HCT116 (cell line): ENCODE measurements at regions not wholly inside any gene's neighbourhood (a gene's known extent, or its start where the extent isn't known, plus 50 kb on each side); places are given as distances from the start of the nearest gene placed in this dataset.

Experiments used
- ATAC-seq: fragments of 200-7000 bp; cut with Tn5 transposase; 2 replicates; pipeline ENCODE4 v1.9.1; 2020; ENCODE audit warnings: mild to moderate bottlenecking, moderate library complexity
- BruUV-seq: library from RNA; stranded (reverse); fragments of 400-500 nt; replicated peaks from 2 replicates; lab custom pipeline; 2021; lab: Mats Ljungman, UMichigan
- CTCF ChIA-PET: fragments of 300-600 bp; sonication (Branson Sonifier 250); formaldehyde crosslinking; loops from one replicate; lab custom pipeline; 2021; ENCODE audit warnings: antibody characterized with exemption; lab: Charles Lee
- POLR2A ChIA-PET: fragments of 300-600, 350-600 bp; sonication (Branson Sonifier 250); formaldehyde crosslinking; loops from one replicate; lab custom pipeline; 2021; ENCODE audit warnings: antibody characterized with exemption; lab: Charles Lee
- RAD21 ChIA-PET, 2 experiments: fragments of 300-600 bp; sonication (Branson Sonifier 250); formaldehyde crosslinking; loops; one replicate each; lab custom pipeline; 2023; ENCODE audit warnings: low total read pairs in 2 of 2; ENCODE audit not compliant: uncharacterized antibody in 2 of 2, unreplicated experiment in 2 of 2, low non-redundant PET in 1 of 2; lab: Charles Lee
- DNase-seq: peaks from one replicate; pipeline ENCODE4 v3.0.0-alpha.2; 2010; ENCODE audit warnings: low read depth, low spot score
- H2AFZ ChIP-seq: fragments of 200-600 bp; shearing (Covaris generic), sonication (generic); 2 replicates; pipeline ENCODE4 v1.6.1; 2017; ENCODE audit warnings: low read depth, mixed run types, mixed read lengths, antibody characterized with exemption, low read length; ENCODE audit not compliant: poor library complexity, severe bottlenecking
- H3K27ac ChIP-seq: 2 replicates; pipeline ENCODE4 v1.5.1; 2012; ENCODE audit warnings: low read depth, low read length
- H3K27me3 ChIP-seq: fragments of 200-600 bp; sonication (generic); 2 replicates; pipeline ENCODE4 v1.6.1; 2016; ENCODE audit warnings: mixed run types, low read length, mixed read lengths; ENCODE audit not compliant: insufficient read depth
- H3K36me3 ChIP-seq, 2 experiments: fragments of 200-500 bp in 1 of 2; fragments of 200-600 bp in 1 of 2; sonication (Bioruptor generic) in 1 of 2; sonication (generic) in 1 of 2; 2 replicates each; pipeline versions ENCODE4 v1.5.1 to v1.6.1; 2014 to 2016; ENCODE audit warnings: low read length in 2 of 2, inconsistent platforms in 1 of 2, mixed read lengths in 1 of 2, mixed run types in 1 of 2; ENCODE audit not compliant: insufficient read depth in 2 of 2, control insufficient read depth in 1 of 2
- H3K4me1 ChIP-seq, 2 experiments: fragments of 200-600 bp in 1 of 2; sonication (generic) in 1 of 2; 2 replicates each; pipeline versions ENCODE4 v1.5.1 to v1.6.1; 2012 to 2017; ENCODE audit warnings: low read length in 2 of 2, inconsistent platforms in 1 of 2, mild to moderate bottlenecking in 1 of 2, mixed read lengths in 1 of 2, mixed run types in 1 of 2, moderate library complexity in 1 of 2; ENCODE audit not compliant: insufficient read depth in 2 of 2, control insufficient read depth in 1 of 2
- H3K4me2 ChIP-seq: fragments of 200-600 bp; sonication (generic); 2 replicates; pipeline ENCODE4 v1.6.1; 2017; ENCODE audit warnings: mixed run types, low read length, mixed read lengths
- H3K4me3 ChIP-seq, 2 experiments: fragments of 200-600 bp in 1 of 2; sonication (generic) in 1 of 2; replicated peaks in 1 of 2; 2 replicates each; pipeline ENCODE4 v1.5.1; 2011 to 2016; ENCODE audit warnings: low read length in 2 of 2, control low read depth in 1 of 2, low read depth in 1 of 2, mild to moderate bottlenecking in 1 of 2, mixed read lengths in 1 of 2, mixed run types in 1 of 2
- H3K79me2 ChIP-seq: fragments of 200-600 bp; sonication (generic); 2 replicates; pipeline ENCODE4 v1.6.1; 2017; ENCODE audit warnings: mild to moderate bottlenecking, mixed run types, low read length, moderate library complexity, mixed read lengths; ENCODE audit not compliant: insufficient read depth
- H3K9ac ChIP-seq: fragments of 200-600 bp; sonication (generic); 2 replicates; pipeline ENCODE4 v1.6.1; 2016; ENCODE audit warnings: low read length, mixed read lengths
- H3K9me2 ChIP-seq: fragments of 200-600 bp; sonication (generic), shearing (Covaris generic); 2 replicates; pipeline ENCODE4 v1.6.1; 2017; ENCODE audit warnings: mixed run types, mild to moderate bottlenecking, moderate library complexity; ENCODE audit not compliant: insufficient read depth
- H3K9me3 ChIP-seq, 2 experiments: fragments of 200-500 bp in 1 of 2; fragments of 200-600 bp in 1 of 2; sonication (Bioruptor generic) in 1 of 2; sonication (generic) in 1 of 2; 2 replicates each; pipeline ENCODE4 v1.6.1; 2014 to 2017; ENCODE audit warnings: low read length in 2 of 2, mixed read lengths in 2 of 2, inconsistent platforms in 1 of 2, low read depth in 1 of 2, mild to moderate bottlenecking in 1 of 2, mixed run types in 1 of 2, moderate library complexity in 1 of 2; ENCODE audit not compliant: control insufficient read depth in 1 of 2, insufficient read depth in 1 of 2
- H4K20me1 ChIP-seq: fragments of 200-600 bp; sonication (generic), shearing (Covaris generic); 2 replicates; pipeline ENCODE4 v1.6.1; 2017; ENCODE audit warnings: mixed run types, mild to moderate bottlenecking, moderate library complexity; ENCODE audit not compliant: insufficient read depth
- CEBPB ChIP-seq: IDR thresholded peaks from 2 replicates; pipeline ENCODE4 v1.6.1; 2012; ENCODE audit warnings: low read depth
- ELF1 ChIP-seq: IDR thresholded peaks from 2 replicates; pipeline ENCODE4 v1.6.1; 2012; ENCODE audit warnings: low read depth, borderline replicate concordance
- EZH2 ChIP-seq: fragments of 200-600 bp; sonication (generic); IDR thresholded peaks from 2 replicates; pipeline ENCODE4 v1.6.1; 2017; ENCODE audit warnings: antibody characterized with exemption, mixed run types
- EZH2phosphoT487 ChIP-seq: fragments of 200-600 bp; IDR thresholded peaks from 2 replicates; pipeline ENCODE4 v1.6.1; 2018; ENCODE audit warnings: antibody characterized with exemption, borderline replicate concordance
- JUND ChIP-seq: IDR thresholded peaks from 2 replicates; pipeline ENCODE4 v1.6.1; 2012
- POLR2A ChIP-seq: IDR thresholded peaks from 2 replicates; pipeline ENCODE4 v1.7.0; 2011; ENCODE audit warnings: borderline replicate concordance; ENCODE audit not compliant: insufficient read depth, insufficient read length; ENCODE audit errors: extremely low read depth
- RAD21 ChIP-seq: IDR thresholded peaks from 2 replicates; pipeline ENCODE4 v1.6.1; 2012; ENCODE audit warnings: low read depth, mild to moderate bottlenecking
- SIN3A ChIP-seq: IDR thresholded peaks from 2 replicates; pipeline ENCODE4 v1.6.1; 2012; ENCODE audit warnings: low read depth
- SP1 ChIP-seq: IDR thresholded peaks from 2 replicates; pipeline ENCODE4 v1.6.1; 2012; ENCODE audit warnings: low read depth
- SRF ChIP-seq: IDR thresholded peaks from 2 replicates; pipeline ENCODE4 v1.6.1; 2012; ENCODE audit warnings: low read depth
- ZFX ChIP-seq: fragments of 450-650 bp; IDR thresholded peaks from 2 replicates; pipeline ENCODE4 v1.6.1; 2017
- ZNF274 ChIP-seq: fragments of 200-500 bp; sonication (Bioruptor generic); IDR thresholded peaks from 2 replicates; pipeline ENCODE4 v1.6.1; 2014; ENCODE audit warnings: mild to moderate bottlenecking, low read depth, low read length, inconsistent platforms
- intact Hi-C: fragments of 100-400 bp; cut with micrococcal nuclease; formaldehyde crosslinking; loops from 2 replicates; pipeline ENCODE4 v1.10.0; 2022
- TF ChIP-seq, protein P1 (sequence below): IDR thresholded peaks from 2 replicates; pipeline ENCODE4 v1.6.1; 2012; ENCODE audit warnings: low read depth

DNA sequence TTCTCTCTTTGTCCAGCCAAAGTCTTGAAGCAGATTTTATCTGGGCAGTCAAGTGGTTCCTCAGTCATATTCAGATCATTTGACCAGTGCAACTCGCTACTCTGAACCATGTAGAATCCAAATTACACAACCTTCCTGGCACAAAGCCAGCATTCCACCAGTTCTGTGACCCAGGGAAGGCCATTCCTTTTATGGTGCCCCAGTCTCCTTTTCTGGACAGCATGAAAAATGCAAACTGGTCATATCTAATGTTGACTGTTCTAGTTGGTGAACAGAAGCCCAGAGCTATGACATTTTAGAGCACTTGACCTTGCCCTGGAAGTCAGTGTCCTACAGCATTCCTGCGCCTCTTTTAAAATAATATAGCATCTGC is 364.6 kb downstream of the BRINP1 start:
- intact Hi-C loops, result no loop called here
- Histone ChIP-seq H3K4me1 (no peaks in the 10 kb centered on the region), H2AFZ (no peak overlapping the region), H3K27ac (no peak overlapping the region), H3K9me2 (no peaks in the 10 kb centered on the region), H3K79me2 (no peaks in the 10 kb centered on the region), H3K9ac (no peak overlapping the region), H3K4me3 (no peak overlapping the region), H4K20me1 (no peaks in the 10 kb centered on the region), H3K4me2 (no peak overlapping the region), H3K9me3 (peaks cover 4 to 18% of the 10 kb centered on the region in 2 experiments; a peak in 2 of 4 replicates), H3K36me3 (no peaks in the 10 kb centered on the region), H3K27me3 (no peaks in the 10 kb centered on the region)
- ChIA-PET POLR2A (no interaction called here), RAD21 (no interaction called here), CTCF (no interaction called here)
- ATAC-seq (no peak), DNase-seq (no peak)
- TF ChIP-seq RAD21 (no peak), CEBPB (no peak), ZFX (no peak), POLR2A (no peak), ELF1 (no peak), SP1 (no peak), ZNF274 (no peak), JUND (no peak), EZH2phosphoT487 (no peak), EZH2 (no peak), SIN3A (no peak)
- no TSS peak for BruUV-seq

DNA sequence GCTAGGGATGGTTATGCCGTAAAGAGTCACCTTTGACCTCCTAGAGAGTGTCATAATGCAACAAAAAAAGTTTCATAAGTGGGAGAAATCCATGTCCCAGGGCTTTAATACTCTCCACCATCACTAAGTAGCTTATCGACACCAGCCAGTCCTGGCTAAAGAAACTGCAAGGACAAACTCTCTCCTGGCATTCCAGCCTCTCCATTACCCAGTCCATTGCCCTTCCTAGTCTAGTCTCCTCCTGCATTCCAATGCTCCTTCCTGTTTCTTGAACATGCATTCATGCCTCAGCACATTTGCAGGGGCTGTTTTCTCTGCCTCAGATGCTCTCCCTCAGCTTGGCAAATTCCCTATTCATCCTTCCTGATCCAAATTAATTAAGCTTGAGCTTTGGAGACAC is 364.1 kb downstream of the BRINP1 start:
- Histone ChIP-seq H3K27ac (no peak overlapping the region), H3K79me2 (no peaks in the 10 kb centered on the region), H3K4me2 (no peak overlapping the region), H3K36me3 (no peaks in the 10 kb centered on the region), H3K27me3 (no peaks in the 10 kb centered on the region), H3K4me3 (no peak overlapping the region), H3K9ac (no peak overlapping the region), H2AFZ (no peak overlapping the region), H3K9me2 (no peaks in the 10 kb centered on the region), H3K9me3 (peaks cover 4 to 19% of the 10 kb centered on the region in 2 experiments; a peak in 2 of 4 replicates), H4K20me1 (no peaks in the 10 kb centered on the region), H3K4me1 (no peaks in the 10 kb centered on the region)
- no peak for DNase-seq
- intact Hi-C loops, result no loop called here
- no TSS peak for BruUV-seq
- ChIA-PET RAD21 (no interaction called here), CTCF (no interaction called here), POLR2A (no interaction called here)
- TF ChIP-seq, protein P1, sequence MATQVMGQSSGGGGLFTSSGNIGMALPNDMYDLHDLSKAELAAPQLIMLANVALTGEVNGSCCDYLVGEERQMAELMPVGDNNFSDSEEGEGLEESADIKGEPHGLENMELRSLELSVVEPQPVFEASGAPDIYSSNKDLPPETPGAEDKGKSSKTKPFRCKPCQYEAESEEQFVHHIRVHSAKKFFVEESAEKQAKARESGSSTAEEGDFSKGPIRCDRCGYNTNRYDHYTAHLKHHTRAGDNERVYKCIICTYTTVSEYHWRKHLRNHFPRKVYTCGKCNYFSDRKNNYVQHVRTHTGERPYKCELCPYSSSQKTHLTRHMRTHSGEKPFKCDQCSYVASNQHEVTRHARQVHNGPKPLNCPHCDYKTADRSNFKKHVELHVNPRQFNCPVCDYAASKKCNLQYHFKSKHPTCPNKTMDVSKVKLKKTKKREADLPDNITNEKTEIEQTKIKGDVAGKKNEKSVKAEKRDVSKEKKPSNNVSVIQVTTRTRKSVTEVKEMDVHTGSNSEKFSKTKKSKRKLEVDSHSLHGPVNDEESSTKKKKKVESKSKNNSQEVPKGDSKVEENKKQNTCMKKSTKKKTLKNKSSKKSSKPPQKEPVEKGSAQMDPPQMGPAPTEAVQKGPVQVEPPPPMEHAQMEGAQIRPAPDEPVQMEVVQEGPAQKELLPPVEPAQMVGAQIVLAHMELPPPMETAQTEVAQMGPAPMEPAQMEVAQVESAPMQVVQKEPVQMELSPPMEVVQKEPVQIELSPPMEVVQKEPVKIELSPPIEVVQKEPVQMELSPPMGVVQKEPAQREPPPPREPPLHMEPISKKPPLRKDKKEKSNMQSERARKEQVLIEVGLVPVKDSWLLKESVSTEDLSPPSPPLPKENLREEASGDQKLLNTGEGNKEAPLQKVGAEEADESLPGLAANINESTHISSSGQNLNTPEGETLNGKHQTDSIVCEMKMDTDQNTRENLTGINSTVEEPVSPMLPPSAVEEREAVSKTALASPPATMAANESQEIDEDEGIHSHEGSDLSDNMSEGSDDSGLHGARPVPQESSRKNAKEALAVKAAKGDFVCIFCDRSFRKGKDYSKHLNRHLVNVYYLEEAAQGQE, result no peak
- TF ChIP-seq ZNF274 (no peak), SRF (no peak)
- no peak for ATAC-seq
